C4-2B (cell line): ENCODE measurements at regions not wholly inside any gene's neighbourhood (a gene's known extent, or its start where the extent isn't known, plus 50 kb on each side); places are given as distances from the start of the nearest gene placed in this dataset.

Source experiments
- H3K27ac ChIP-seq: fragments of 450-650 bp; 2 replicates; pipeline ENCODE4 v1.5.1; 2017
- CTCF ChIP-seq: fragments of 450-650 bp; conservative IDR thresholded peaks from 2 replicates; pipeline ENCODE4 v1.5.1; 2017; ENCODE audit warnings: mild to moderate bottlenecking
- ZFX ChIP-seq: fragments of 450-650 bp; IDR thresholded peaks from 2 replicates; pipeline ENCODE4 v1.6.1; 2017

DNA sequence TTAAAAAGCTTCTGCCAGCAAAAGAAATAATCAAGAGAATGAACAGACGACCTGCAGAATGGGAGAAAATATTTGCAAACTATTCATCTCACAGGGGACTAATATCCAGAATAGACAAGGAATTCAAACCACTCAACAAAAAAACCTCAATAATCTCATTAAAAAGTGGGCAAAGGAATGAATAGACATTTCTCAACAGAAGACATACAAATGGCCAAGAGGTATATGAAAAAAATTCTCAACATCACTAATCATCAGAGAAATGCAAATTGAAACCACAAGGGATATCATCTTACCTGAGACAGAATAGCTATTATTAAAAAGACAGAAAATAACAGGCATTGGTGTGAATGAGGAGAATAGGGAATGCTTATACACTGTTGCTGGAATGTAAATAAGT lies 270.0 kb downstream of the DACT1 start:
- no peak overlapping the region for H3K27ac ChIP-seq
- no peak for TF ChIP-seq ZFX

GRCh38 chr14:58912287-58912686 lies 274.5 kb downstream of the DACT1 start:
- H3K27ac ChIP-seq: no peak overlapping the region
- TF ChIP-seq CTCF: no peak
- TF ChIP-seq ZFX: no peak

- TF ChIP-seq ZFX (no peak), CTCF (no peak)
- H3K27ac ChIP-seq: no peak overlapping the region
These were observed 275.2 kb downstream of the DACT1 start for GRCh38 chr14:58912799-58913432.

GRCh38 chr14:58914279-58914855 lies 274.1 kb upstream of the DAAM1 start:
- TF ChIP-seq ZFX: no peak
- TF ChIP-seq CTCF: no peak
- no peak overlapping the region for H3K27ac ChIP-seq

DNA sequence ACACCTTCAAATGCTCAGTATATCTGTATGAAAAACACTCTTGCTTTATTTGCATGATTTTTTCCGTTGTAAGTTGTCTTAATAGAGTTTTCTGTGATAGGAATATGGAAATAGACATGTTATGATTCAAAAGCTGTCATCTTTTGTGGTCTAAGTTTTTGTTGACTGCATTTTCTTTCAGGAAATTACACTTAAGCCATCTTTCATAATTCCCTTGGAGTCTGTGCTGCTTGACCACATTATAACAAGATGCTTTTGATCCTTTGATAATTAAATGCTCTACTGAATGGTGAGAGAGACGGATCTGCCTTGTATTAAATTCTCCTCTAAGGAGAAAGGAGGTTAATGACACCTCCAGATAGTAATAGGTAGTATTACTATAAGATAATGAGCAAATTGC lies 272.8 kb upstream of the DAAM1 start:
- TF ChIP-seq CTCF: no peak
- no peak for TF ChIP-seq ZFX
- H3K27ac ChIP-seq: no peak overlapping the region

GRCh38 chr14:58918066-58918738 lies 270.3 kb upstream of the DAAM1 start:
- TF ChIP-seq ZFX (no peak), CTCF (no peak)
- H3K27ac ChIP-seq: no peak overlapping the region

DNA sequence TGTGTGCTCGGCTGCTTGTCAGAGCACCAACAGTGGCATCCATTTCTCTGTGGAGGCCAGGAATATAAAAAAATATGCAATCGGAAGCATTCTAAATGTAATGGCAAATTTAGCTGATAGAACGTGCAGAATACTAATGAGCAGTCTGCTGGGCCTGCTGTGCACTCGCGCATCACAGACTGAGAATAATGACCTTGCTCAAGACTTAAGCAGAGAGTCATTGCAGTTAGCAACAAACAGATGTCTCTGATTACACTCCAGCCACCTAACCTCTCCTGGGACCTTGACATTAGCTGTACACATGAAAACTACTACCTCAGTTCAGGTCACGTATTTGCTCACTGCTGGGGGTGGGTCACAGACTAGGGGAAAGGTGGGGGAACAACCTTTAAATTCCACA lies 269.2 kb upstream of the DAAM1 start:
- TF ChIP-seq CTCF (no peak), ZFX (no peak)
- H3K27ac ChIP-seq: no peak overlapping the region
